ENCODE measurements at regions not wholly inside any gene's neighbourhood (a gene's known extent, or its start where the extent isn't known, plus 50 kb on each side); places are given as distances from the start of the nearest gene placed in this dataset.
"Not testable (repeated sequence)": the region's sequence is repeated elsewhere in the genome, so short reads cannot be mapped to it uniquely, and the experiment has no call there.

- TF ChIP-seq, protein P1, sequence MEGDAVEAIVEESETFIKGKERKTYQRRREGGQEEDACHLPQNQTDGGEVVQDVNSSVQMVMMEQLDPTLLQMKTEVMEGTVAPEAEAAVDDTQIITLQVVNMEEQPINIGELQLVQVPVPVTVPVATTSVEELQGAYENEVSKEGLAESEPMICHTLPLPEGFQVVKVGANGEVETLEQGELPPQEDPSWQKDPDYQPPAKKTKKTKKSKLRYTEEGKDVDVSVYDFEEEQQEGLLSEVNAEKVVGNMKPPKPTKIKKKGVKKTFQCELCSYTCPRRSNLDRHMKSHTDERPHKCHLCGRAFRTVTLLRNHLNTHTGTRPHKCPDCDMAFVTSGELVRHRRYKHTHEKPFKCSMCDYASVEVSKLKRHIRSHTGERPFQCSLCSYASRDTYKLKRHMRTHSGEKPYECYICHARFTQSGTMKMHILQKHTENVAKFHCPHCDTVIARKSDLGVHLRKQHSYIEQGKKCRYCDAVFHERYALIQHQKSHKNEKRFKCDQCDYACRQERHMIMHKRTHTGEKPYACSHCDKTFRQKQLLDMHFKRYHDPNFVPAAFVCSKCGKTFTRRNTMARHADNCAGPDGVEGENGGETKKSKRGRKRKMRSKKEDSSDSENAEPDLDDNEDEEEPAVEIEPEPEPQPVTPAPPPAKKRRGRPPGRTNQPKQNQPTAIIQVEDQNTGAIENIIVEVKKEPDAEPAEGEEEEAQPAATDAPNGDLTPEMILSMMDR (IDR thresholded peaks at IDR 0.05; ENCODE audit: poor library complexity), result not testable (repeated sequence)
- not testable (repeated sequence) for TF ChIP-seq EZH2phosphoT487 (IDR thresholded peaks at IDR 0.05; ENCODE audit: low read depth, severe bottlenecking, unreplicated experiment); EZH2 (IDR thresholded peaks at IDR 0.05; ENCODE audit: borderline replicate concordance)
Observed at GRCh38 chr5:98546924-98547323, 226.5 kb upstream of the RGMB start.
